ENCODE measurements at regions not wholly inside any gene's neighbourhood (a gene's known extent, or its start where the extent isn't known, plus 50 kb on each side); places are given as distances from the start of the nearest gene placed in this dataset.
A peak's percentile ranks its signal among the peaks of the same experiment; 100 is the strongest.
"Not testable (repeated sequence)": the region's sequence is repeated elsewhere in the genome, so short reads cannot be mapped to it uniquely, and the experiment has no call there.

DNA sequence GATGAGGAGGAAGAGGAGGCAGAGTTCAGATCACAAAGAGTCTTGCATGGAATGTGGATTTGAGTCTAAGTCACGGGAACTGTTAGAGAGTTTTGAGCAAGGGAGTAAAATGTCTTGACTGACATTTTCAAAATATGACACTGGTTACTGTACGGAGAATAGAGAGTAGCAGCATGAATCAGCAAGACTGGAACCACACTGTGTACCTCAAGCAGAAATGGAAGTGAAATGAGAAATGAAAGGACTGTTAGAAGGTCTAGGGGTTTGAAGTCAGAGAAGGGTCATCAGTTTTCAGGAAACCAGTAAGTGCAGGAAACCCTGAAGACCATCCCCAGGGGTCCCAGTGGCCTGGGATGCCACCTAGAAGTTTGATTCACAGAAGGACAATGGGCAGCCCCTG is 236.3 kb downstream of the GALC start:
- DNase-seq, result no peak
- no peak overlapping the region for H3K27ac ChIP-seq
- no peaks in the 10 kb centered on the region for H3K4me1 ChIP-seq
- H3K27me3 ChIP-seq, result no peaks in the 10 kb centered on the region
- H3K36me3 ChIP-seq, result no peaks in the 10 kb centered on the region
- TF ChIP-seq, protein P1, sequence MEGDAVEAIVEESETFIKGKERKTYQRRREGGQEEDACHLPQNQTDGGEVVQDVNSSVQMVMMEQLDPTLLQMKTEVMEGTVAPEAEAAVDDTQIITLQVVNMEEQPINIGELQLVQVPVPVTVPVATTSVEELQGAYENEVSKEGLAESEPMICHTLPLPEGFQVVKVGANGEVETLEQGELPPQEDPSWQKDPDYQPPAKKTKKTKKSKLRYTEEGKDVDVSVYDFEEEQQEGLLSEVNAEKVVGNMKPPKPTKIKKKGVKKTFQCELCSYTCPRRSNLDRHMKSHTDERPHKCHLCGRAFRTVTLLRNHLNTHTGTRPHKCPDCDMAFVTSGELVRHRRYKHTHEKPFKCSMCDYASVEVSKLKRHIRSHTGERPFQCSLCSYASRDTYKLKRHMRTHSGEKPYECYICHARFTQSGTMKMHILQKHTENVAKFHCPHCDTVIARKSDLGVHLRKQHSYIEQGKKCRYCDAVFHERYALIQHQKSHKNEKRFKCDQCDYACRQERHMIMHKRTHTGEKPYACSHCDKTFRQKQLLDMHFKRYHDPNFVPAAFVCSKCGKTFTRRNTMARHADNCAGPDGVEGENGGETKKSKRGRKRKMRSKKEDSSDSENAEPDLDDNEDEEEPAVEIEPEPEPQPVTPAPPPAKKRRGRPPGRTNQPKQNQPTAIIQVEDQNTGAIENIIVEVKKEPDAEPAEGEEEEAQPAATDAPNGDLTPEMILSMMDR (IDR thresholded peaks at IDR 0.05), result no peak
- H3K9me3 ChIP-seq, result peaks cover 0 to 10% (median 0%) of the 10 kb centered on the region in 3 donors
- no peak overlapping the region for H3K4me3 ChIP-seq
- intact Hi-C loops (cut with DNase I; ENCODE audit: low total_unique reads), result no loop called here

DNA sequence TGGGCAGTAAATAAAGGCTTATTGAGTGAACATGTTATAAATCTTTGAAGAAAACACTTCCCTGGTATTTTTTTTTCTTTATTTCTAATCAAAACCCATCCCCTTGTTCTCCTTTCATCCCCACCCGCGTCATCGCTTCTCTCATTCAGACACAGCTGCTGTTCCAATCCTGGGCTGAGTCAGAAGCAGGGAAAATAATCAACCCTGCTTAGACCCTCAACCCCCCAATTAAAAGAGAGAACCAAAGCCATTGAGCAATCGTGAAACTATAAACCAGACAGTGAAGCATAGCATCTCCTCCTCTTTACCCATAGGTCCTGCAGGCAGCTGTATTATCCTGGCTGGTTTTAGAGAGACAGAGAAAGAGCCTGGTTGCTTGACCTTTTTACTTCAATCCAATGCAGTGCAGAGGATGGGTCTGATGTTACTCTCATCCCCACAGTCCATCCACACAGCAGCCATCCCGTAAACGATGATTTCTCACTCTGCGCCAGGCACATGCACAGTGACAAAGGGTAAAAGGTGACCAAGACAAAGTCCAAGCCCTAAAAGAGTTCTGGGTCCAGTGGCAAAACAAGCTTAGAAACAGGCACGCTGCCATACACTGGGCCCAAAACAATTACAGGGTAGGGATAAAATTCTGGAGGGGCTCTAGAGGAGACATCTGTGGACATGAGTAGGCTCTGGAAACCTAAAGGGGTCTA is 238.3 kb downstream of the GALC start:
- TF ChIP-seq, protein P1 (IDR thresholded peaks at IDR 0.05), result no peak
- no peaks in the 10 kb centered on the region for H3K27me3 ChIP-seq
- intact Hi-C loops (cut with DNase I; ENCODE audit: low total_unique reads), result no loop called here
- H3K36me3 ChIP-seq, result no peaks in the 10 kb centered on the region
- H3K27ac ChIP-seq, result no peak overlapping the region
- H3K4me1 ChIP-seq, result no peaks in the 10 kb centered on the region
- no peaks in the 10 kb centered on the region for H3K9me3 ChIP-seq
- H3K4me3 ChIP-seq, result no peak overlapping the region
- no peak for DNase-seq

DNA sequence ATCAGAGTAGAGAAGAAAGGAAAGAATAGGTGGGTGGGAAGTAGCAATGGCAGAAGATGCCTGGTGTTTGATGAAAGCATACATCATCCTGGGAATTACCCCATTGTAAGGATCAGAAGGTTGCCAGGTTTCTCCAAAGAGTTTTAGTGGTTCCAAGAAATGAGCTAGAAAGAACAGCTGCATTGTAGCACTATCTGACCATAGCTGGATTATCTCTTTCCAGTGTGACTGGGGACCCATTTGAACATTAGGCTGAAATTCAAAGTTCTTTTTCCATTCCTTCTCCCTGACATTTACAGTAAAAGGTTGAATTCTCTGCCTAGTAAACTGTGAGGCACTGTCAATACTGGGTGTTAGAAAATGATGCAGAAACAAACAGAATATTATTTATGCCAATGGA is 244.4 kb downstream of the GALC start:
- Histone ChIP-seq H3K27ac (no peak overlapping the region), H3K4me3 (no peak overlapping the region), H3K27me3 (no peaks in the 10 kb centered on the region), H3K4me1 (no peaks in the 10 kb centered on the region), H3K36me3 (no peaks in the 10 kb centered on the region), H3K9me3 (no peaks in the 10 kb centered on the region)
- TF ChIP-seq, protein P1 (IDR thresholded peaks at IDR 0.05), result no peak
- intact Hi-C loops (cut with DNase I; ENCODE audit: low total_unique reads), result no loop called here
- DNase-seq, result no peak

DNA sequence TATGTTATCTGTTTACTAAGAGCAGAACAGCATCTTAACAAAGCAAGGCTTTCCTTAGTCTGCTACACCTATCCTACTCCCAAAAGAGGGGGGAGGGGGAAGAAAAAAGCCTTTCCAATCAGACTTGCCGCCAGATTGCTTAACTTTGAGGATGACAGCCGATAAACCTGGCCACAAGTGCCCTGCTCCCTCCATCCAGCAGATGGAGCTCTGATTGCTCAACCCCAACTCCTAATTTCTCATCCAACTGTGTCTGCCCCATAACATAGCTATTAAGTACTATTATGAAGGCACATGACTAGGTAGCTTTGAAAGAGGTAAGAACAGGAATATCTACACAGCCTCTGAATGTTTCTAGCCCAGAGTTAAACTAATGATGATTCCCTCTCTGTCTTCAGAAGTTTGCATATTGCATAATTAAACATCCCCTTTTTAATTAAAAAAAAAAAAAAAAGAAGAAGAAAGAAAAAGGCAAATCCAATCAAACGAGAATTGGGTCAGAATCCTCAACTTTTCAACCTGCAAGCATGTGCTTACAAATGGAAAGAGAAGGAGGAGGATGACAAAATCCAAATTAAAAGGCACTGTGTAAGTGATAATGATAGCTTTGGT is 247.4 kb downstream of the GALC start:
- H3K36me3 ChIP-seq, result no peaks in the 10 kb centered on the region
- no peak overlapping the region for H3K4me3 ChIP-seq
- intact Hi-C loops (cut with DNase I; ENCODE audit: low total_unique reads), result no loop called here
- TF ChIP-seq, protein P1 (IDR thresholded peaks at IDR 0.05), result peak in 1 of 2 experiments; percentile 25
- no peak overlapping the region for H3K27ac ChIP-seq
- no peaks in the 10 kb centered on the region for H3K4me1 ChIP-seq
- H3K27me3 ChIP-seq, result no peaks in the 10 kb centered on the region
- no peak for DNase-seq
- H3K9me3 ChIP-seq, result no peaks in the 10 kb centered on the region

DNA sequence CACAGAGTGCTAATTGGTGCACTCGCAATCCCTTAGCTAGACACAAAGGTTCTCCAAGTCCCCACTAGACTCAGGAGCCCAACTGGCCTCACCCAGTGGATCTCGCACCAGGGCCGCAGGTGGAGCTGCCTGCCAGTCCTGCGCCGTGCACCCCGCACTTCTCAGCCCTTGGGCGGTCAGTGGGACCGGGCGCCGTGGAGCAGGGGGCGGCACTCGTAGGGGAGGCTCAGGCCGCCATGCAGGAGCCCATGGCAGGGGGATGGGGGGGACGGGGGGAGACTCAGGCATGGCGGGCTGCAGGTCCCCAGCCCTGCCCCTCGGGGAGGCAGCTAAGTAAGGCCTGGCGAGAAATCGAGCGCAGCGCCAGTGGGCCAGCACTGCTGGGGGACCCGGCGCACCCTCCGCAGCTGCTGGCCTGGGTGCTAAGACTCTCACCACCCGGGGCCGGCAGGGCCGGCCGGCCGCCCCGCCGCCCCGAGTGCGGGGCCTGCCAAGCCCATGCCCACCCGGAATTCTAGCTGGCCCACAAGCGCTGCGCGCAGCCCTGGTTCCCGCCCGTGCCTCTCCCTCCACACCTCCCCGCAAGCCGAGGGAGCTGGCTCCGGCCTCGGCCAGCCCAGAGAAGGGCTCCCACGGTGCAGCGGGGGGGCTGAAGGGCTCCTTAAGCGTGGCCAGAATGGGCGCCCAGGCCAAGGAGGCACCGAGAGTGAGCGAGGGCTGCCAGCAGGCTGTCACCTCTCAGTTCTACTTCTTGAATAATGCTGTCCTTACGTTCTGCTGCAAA is 258.2 kb downstream of the GALC start:
- intact Hi-C loops (cut with DNase I; ENCODE audit: low total_unique reads); H3K27me3 ChIP-seq; H3K27ac ChIP-seq; H3K4me3 ChIP-seq; DNase-seq; H3K36me3 ChIP-seq; H3K9me3 ChIP-seq; H3K4me1 ChIP-seq: not testable (repeated sequence)

DNA sequence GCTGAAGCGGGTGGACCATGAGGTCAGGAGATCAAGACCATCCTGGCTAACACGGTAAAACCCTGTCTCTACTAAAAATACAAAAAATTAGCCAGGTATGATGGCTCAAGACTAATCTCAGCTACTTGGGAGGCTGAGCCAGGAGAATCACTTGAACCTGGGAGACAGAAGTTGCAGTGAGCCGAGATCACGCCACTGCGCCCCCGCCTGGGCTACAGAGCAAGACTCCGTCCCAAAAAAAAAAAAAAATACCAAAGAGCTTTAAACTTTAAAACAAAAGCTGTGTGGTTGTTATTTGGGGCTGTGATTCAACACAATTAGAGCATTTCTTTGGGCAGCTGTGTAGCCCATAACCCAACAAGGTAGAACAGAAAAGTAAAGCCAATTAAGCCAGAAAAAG is 259.9 kb downstream of the GALC start:
- intact Hi-C loops (cut with DNase I; ENCODE audit: low total_unique reads); H3K4me1 ChIP-seq; H3K27ac ChIP-seq; H3K9me3 ChIP-seq; H3K27me3 ChIP-seq; DNase-seq; H3K4me3 ChIP-seq; H3K36me3 ChIP-seq: not testable (repeated sequence)
